ENCODE measurements at regions not wholly inside any gene's neighbourhood (a gene's known extent, or its start where the extent isn't known, plus 50 kb on each side); places are given as distances from the start of the nearest gene placed in this dataset.

DNA sequence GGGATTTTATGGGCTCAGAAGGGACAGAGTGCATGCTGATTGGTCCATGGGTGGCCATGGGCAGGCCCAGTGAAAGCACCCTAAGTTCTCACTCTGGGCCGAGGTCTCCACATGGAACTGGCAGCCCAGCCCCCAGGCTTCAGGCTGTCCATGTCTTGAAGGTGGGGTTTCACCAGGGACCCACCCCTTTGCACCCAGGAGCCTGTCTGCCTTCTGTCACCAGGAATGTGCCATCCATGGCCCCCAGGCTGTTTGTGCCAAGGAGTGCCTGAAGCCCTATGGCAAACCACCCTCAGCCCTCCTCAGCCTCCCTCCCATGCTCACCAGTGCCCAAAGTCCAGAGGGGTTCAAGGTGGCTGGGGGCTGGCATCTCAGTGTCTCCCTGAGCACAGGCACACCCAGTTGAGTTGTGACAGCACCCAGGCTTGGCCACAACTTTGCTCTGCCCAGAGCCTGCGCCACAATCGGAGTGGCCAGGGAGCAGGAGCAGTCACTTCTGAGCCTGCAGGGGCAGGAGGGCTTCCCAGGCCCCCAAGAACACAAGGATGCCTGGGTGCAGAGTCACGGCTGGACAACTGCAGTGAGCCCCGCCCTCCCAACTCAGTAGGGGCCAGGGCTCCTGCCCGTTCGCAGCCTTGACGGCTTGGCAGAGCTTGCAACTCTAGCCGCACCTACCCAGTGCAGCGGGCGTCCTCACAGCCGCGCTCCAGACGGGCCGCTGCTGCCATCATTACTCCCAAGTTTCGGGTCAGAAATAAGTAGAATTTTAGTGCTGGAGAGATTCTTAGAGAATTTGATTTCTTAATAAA, 185.3 kb upstream of the NUDT6 start:
- TF ChIP-seq, protein P1, sequence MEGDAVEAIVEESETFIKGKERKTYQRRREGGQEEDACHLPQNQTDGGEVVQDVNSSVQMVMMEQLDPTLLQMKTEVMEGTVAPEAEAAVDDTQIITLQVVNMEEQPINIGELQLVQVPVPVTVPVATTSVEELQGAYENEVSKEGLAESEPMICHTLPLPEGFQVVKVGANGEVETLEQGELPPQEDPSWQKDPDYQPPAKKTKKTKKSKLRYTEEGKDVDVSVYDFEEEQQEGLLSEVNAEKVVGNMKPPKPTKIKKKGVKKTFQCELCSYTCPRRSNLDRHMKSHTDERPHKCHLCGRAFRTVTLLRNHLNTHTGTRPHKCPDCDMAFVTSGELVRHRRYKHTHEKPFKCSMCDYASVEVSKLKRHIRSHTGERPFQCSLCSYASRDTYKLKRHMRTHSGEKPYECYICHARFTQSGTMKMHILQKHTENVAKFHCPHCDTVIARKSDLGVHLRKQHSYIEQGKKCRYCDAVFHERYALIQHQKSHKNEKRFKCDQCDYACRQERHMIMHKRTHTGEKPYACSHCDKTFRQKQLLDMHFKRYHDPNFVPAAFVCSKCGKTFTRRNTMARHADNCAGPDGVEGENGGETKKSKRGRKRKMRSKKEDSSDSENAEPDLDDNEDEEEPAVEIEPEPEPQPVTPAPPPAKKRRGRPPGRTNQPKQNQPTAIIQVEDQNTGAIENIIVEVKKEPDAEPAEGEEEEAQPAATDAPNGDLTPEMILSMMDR (conservative IDR thresholded peaks at IDR 0.05; ENCODE audit: low read length), result no peak
- no peak for TF ChIP-seq EZH2phosphoT487 (IDR thresholded peaks at IDR 0.05; ENCODE audit: borderline replicate concordance, low read depth, low read length)

Data from OCI-LY7 (cell line).